ENCODE measurements at regions not wholly inside any gene's neighbourhood (a gene's known extent, or its start where the extent isn't known, plus 50 kb on each side); places are given as distances from the start of the nearest gene placed in this dataset.
A peak's percentile ranks its signal among the peaks of the same experiment; 100 is the strongest.

- peak; percentile 38 for DNase-seq (ENCODE audit: low spot score)
Observed at GRCh38 chr11:134518616-134519389, 106.8 kb upstream of the B3GAT1 start.

GRCh38 chr11:134517621-134518293 is 105.7 kb upstream of the B3GAT1 start:
- DNase-seq (ENCODE audit: low spot score) = peak; percentile 61

- no peak for DNase-seq (ENCODE audit: low spot score)
Observed at GRCh38 chr11:134517115-134517514, 105.1 kb upstream of the B3GAT1 start.

GRCh38 chr11:134516529-134516928 is 104.5 kb upstream of the B3GAT1 start:
- peak; percentile 42 for DNase-seq (ENCODE audit: low spot score)

- peak; percentile 40 for DNase-seq (ENCODE audit: low spot score)
Observed at GRCh38 chr11:134515081-134515960, 103.3 kb upstream of the B3GAT1 start.

- DNase-seq (ENCODE audit: low spot score) = peak; percentile 37
Observed at GRCh38 chr11:134514354-134514951, 102.4 kb upstream of the B3GAT1 start.

- DNase-seq (ENCODE audit: low spot score) = peak; percentile 22
Observed at GRCh38 chr11:134513585-134514120, 101.6 kb upstream of the B3GAT1 start.

- DNase-seq (ENCODE audit: low spot score) = no peak
Observed at GRCh38 chr11:134512571-134513538, 100.8 kb upstream of the B3GAT1 start.

GRCh38 chr11:134512061-134512460 is 100.0 kb upstream of the B3GAT1 start:
- DNase-seq (ENCODE audit: low spot score) = peak; percentile 26

- no peak for DNase-seq (ENCODE audit: low spot score)
Observed at GRCh38 chr11:134511255-134511654, 99.2 kb upstream of the B3GAT1 start.

GRCh38 chr11:134510233-134511040 is 98.4 kb upstream of the B3GAT1 start:
- peak; percentile 44 for DNase-seq (ENCODE audit: low spot score)

GRCh38 chr11:134509381-134510232 is 97.6 kb upstream of the B3GAT1 start:
- DNase-seq (ENCODE audit: low spot score) = peak; percentile 39

GRCh38 chr11:134508219-134508990 is 96.4 kb upstream of the B3GAT1 start:
- DNase-seq (ENCODE audit: low spot score) = peak; percentile 35

- DNase-seq (ENCODE audit: low spot score) = no peak
Observed at GRCh38 chr11:134506046-134506445, 94.0 kb upstream of the B3GAT1 start.

- DNase-seq (ENCODE audit: low spot score) = no peak
Observed at GRCh38 chr11:134505125-134505524, 93.1 kb upstream of the B3GAT1 start.

GRCh38 chr11:134504146-134504905 is 92.3 kb upstream of the B3GAT1 start:
- DNase-seq (ENCODE audit: low spot score) = no peak

GRCh38 chr11:134503596-134503995 is 91.6 kb upstream of the B3GAT1 start:
- DNase-seq (ENCODE audit: low spot score) = peak; percentile 32
